Rectal smooth muscle tissue (tissue), 1 donor: ENCODE measurements at regions not wholly inside any gene's neighbourhood (a gene's known extent, or its start where the extent isn't known, plus 50 kb on each side); places are given as distances from the start of the nearest gene placed in this dataset.

Experiments used
- H3K27ac ChIP-seq: one replicate; pipeline ENCODE4 v1.7.0; 2013; ENCODE audit warnings: low read depth, low read length, inconsistent platforms
- H3K27me3 ChIP-seq: one replicate; pipeline ENCODE4 v1.7.0; 2013; ENCODE audit warnings: low read length; ENCODE audit not compliant: control insufficient read depth, insufficient read depth
- H3K36me3 ChIP-seq: one replicate; pipeline ENCODE4 v1.7.0; 2013; ENCODE audit warnings: low read length; ENCODE audit not compliant: control insufficient read depth, insufficient read depth
- H3K4me1 ChIP-seq: one replicate; pipeline ENCODE4 v1.7.0; 2013; ENCODE audit warnings: low read length; ENCODE audit not compliant: control insufficient read depth, insufficient read depth
- H3K4me3 ChIP-seq: one replicate; pipeline ENCODE4 v1.7.0; 2013; ENCODE audit warnings: low read length
- H3K9ac ChIP-seq: one replicate; pipeline ENCODE4 v1.7.0; 2013; ENCODE audit warnings: low read length

- no peak overlapping the region for H3K9ac ChIP-seq
- peak overlapping the region; percentile 79 for H3K27ac ChIP-seq
- H3K27me3 ChIP-seq: no peaks in the 10 kb centered on the region
- H3K4me1 ChIP-seq: peaks cover 46% of the 10 kb centered on the region
- no peak overlapping the region for H3K4me3 ChIP-seq
- no peaks in the 10 kb centered on the region for H3K36me3 ChIP-seq
These were observed 83.9 kb downstream of the ARL6IP4 start for GRCh38 chr12:123064366-123064765.

- Histone ChIP-seq H3K4me1 (peaks cover 53% of the 10 kb centered on the region), H3K4me3 (no peak overlapping the region), H3K36me3 (no peaks in the 10 kb centered on the region), H3K27me3 (no peaks in the 10 kb centered on the region), H3K9ac (no peak overlapping the region), H3K27ac (peak overlapping the region; percentile 79)
These were observed 83.1 kb downstream of the ARL6IP4 start for GRCh38 chr12:123063535-123063934.

- H3K36me3 ChIP-seq: no peaks in the 10 kb centered on the region
- H3K4me3 ChIP-seq: peak overlapping the region; percentile 12
- H3K27me3 ChIP-seq: no peaks in the 10 kb centered on the region
- H3K9ac ChIP-seq: no peak overlapping the region
- H3K4me1 ChIP-seq: peaks cover 53% of the 10 kb centered on the region
- peak overlapping the region; percentile 79 for H3K27ac ChIP-seq
These were observed 82.4 kb downstream of the ARL6IP4 start for GRCh38 chr12:123062681-123063486.

- Histone ChIP-seq H3K4me3 (no peak overlapping the region), H3K4me1 (peaks cover 53% of the 10 kb centered on the region), H3K9ac (no peak overlapping the region), H3K36me3 (no peaks in the 10 kb centered on the region), H3K27ac (no peak overlapping the region), H3K27me3 (no peaks in the 10 kb centered on the region)
These were observed 81.1 kb downstream of the ARL6IP4 start for GRCh38 chr12:123061441-123062205.

- no peaks in the 10 kb centered on the region for H3K27me3 ChIP-seq
- peaks cover 46% of the 10 kb centered on the region for H3K4me1 ChIP-seq
- H3K9ac ChIP-seq: no peak overlapping the region
- H3K36me3 ChIP-seq: no peaks in the 10 kb centered on the region
- H3K27ac ChIP-seq: no peak overlapping the region
- no peak overlapping the region for H3K4me3 ChIP-seq
These were observed 79.0 kb downstream of the ARL6IP4 start for GRCh38 chr12:123059500-123059899.

GRCh38 chr12:123058980-123059379 is 78.5 kb downstream of the ARL6IP4 start:
- Histone ChIP-seq H3K36me3 (no peaks in the 10 kb centered on the region), H3K9ac (no peak overlapping the region), H3K4me3 (no peak overlapping the region), H3K4me1 (peaks cover 42% of the 10 kb centered on the region), H3K27ac (no peak overlapping the region), H3K27me3 (no peaks in the 10 kb centered on the region)

GRCh38 chr12:123058481-123058880 is 78.0 kb downstream of the ARL6IP4 start:
- Histone ChIP-seq H3K4me3 (no peak overlapping the region), H3K9ac (no peak overlapping the region), H3K36me3 (no peaks in the 10 kb centered on the region), H3K27ac (no peak overlapping the region), H3K27me3 (no peaks in the 10 kb centered on the region), H3K4me1 (peaks cover 37% of the 10 kb centered on the region)

GRCh38 chr12:123057513-123058265 is 77.2 kb downstream of the ARL6IP4 start:
- no peaks in the 10 kb centered on the region for H3K27me3 ChIP-seq
- H3K36me3 ChIP-seq: no peaks in the 10 kb centered on the region
- H3K4me1 ChIP-seq: peaks cover 29% of the 10 kb centered on the region
- no peak overlapping the region for H3K4me3 ChIP-seq
- no peak overlapping the region for H3K27ac ChIP-seq
- H3K9ac ChIP-seq: no peak overlapping the region

GRCh38 chr12:123056709-123057108 is 76.2 kb downstream of the ARL6IP4 start:
- Histone ChIP-seq H3K4me1 (peaks cover 20% of the 10 kb centered on the region), H3K27ac (no peak overlapping the region), H3K27me3 (no peaks in the 10 kb centered on the region), H3K36me3 (no peaks in the 10 kb centered on the region), H3K9ac (no peak overlapping the region), H3K4me3 (no peak overlapping the region)

GRCh38 chr12:123056053-123056452 is 75.6 kb downstream of the ARL6IP4 start:
- no peak overlapping the region for H3K27ac ChIP-seq
- peaks cover 26% of the 10 kb centered on the region for H3K4me1 ChIP-seq
- no peaks in the 10 kb centered on the region for H3K36me3 ChIP-seq
- H3K4me3 ChIP-seq: no peak overlapping the region
- H3K9ac ChIP-seq: no peak overlapping the region
- no peaks in the 10 kb centered on the region for H3K27me3 ChIP-seq

GRCh38 chr12:123055281-123055766 is 74.8 kb downstream of the ARL6IP4 start:
- no peaks in the 10 kb centered on the region for H3K36me3 ChIP-seq
- H3K9ac ChIP-seq: no peak overlapping the region
- H3K4me3 ChIP-seq: no peak overlapping the region
- H3K27me3 ChIP-seq: no peaks in the 10 kb centered on the region
- peak overlapping the region; percentile 65 for H3K27ac ChIP-seq
- peaks cover 32% of the 10 kb centered on the region for H3K4me1 ChIP-seq

GRCh38 chr12:123054371-123054770 is 73.9 kb downstream of the ARL6IP4 start:
- Histone ChIP-seq H3K36me3 (no peaks in the 10 kb centered on the region), H3K27me3 (no peaks in the 10 kb centered on the region), H3K4me3 (no peak overlapping the region), H3K27ac (no peak overlapping the region), H3K4me1 (peaks cover 38% of the 10 kb centered on the region), H3K9ac (no peak overlapping the region)
